ENCODE measurements at regions not wholly inside any gene's neighbourhood (a gene's known extent, or its start where the extent isn't known, plus 50 kb on each side); places are given as distances from the start of the nearest gene placed in this dataset.
"Not testable (repeated sequence)": the region's sequence is repeated elsewhere in the genome, so short reads cannot be mapped to it uniquely, and the experiment has no call there.

- DNase-seq, result no peak
Observed at GRCh38 chr6:86459978-86460377, 477.4 kb upstream of the HTR1E start.

- no peak for DNase-seq
Observed at GRCh38 chr6:86456821-86457220, 480.5 kb upstream of the HTR1E start.

- DNase-seq, result no peak
Observed at GRCh38 chr6:86453232-86453631, 484.1 kb upstream of the HTR1E start.

- no peak for DNase-seq
Observed at GRCh38 chr6:86448398-86448797, 488.9 kb upstream of the HTR1E start.

- no peak for DNase-seq
Observed at GRCh38 chr6:86440608-86441007, 496.7 kb upstream of the HTR1E start.

- no peak for DNase-seq
Observed at GRCh38 chr6:86423571-86423970, 513.8 kb upstream of the HTR1E start.

- DNase-seq, result no peak
Observed at GRCh38 chr6:86412057-86412456, 525.3 kb upstream of the HTR1E start.

- DNase-seq, result no peak
Observed at GRCh38 chr6:86407128-86407527, 530.2 kb upstream of the HTR1E start.

GRCh38 chr6:86392850-86393249 lies 544.5 kb upstream of the HTR1E start:
- DNase-seq, result not testable (repeated sequence)

GRCh38 chr6:86380571-86381125 lies 556.7 kb upstream of the HTR1E start:
- no peak for DNase-seq

- no peak for DNase-seq
Observed at GRCh38 chr6:86357877-86358276, 579.5 kb upstream of the HTR1E start.

- no peak for DNase-seq
Observed at GRCh38 chr6:86355271-86355670, 582.1 kb upstream of the HTR1E start.

GRCh38 chr6:86331919-86332318 lies 605.4 kb upstream of the HTR1E start:
- DNase-seq, result no peak

GRCh38 chr6:86331265-86331840 lies 606.0 kb upstream of the HTR1E start:
- no peak for DNase-seq

GRCh38 chr6:86306210-86306609 lies 631.1 kb upstream of the HTR1E start:
- no peak for DNase-seq

GRCh38 chr6:86285876-86286275 lies 643.2 kb upstream of the SYNCRIP start:
- no peak for DNase-seq

- DNase-seq, result not testable (repeated sequence)
Observed at GRCh38 chr6:86284809-86285480, 642.3 kb upstream of the SYNCRIP start.

GRCh38 chr6:86283596-86283995 lies 640.9 kb upstream of the SYNCRIP start:
- DNase-seq, result not testable (repeated sequence)

- no peak for DNase-seq
Observed at GRCh38 chr6:86276056-86276455, 633.4 kb upstream of the SYNCRIP start.

GRCh38 chr6:86273936-86274335 lies 631.2 kb upstream of the SYNCRIP start:
- no peak for DNase-seq

GRCh38 chr6:86256615-86257187 lies 614.0 kb upstream of the SYNCRIP start:
- DNase-seq, result no peak

- DNase-seq, result no peak
Observed at GRCh38 chr6:86255973-86256372, 613.3 kb upstream of the SYNCRIP start.

- DNase-seq, result no peak
Observed at GRCh38 chr6:86251106-86251505, 608.4 kb upstream of the SYNCRIP start.

GRCh38 chr6:86217906-86218305 lies 575.2 kb upstream of the SYNCRIP start:
- no peak for DNase-seq

Data from T-helper 2 cell (primary cell).